Loucy (cell line): ENCODE measurements at regions not wholly inside any gene's neighbourhood (a gene's known extent, or its start where the extent isn't known, plus 50 kb on each side); places are given as distances from the start of the nearest gene placed in this dataset.

ENCODE experiments used
- EZH2phosphoT487 ChIP-seq: fragments of 200-600 bp; IDR thresholded peaks from 2 replicates; pipeline ENCODE4 v1.6.1; 2018; ENCODE audit warnings: antibody characterized with exemption, mild to moderate bottlenecking, moderate library complexity, borderline replicate concordance
- TF ChIP-seq, protein P1 (sequence below): fragments of 200-600 bp; sonication (generic); conservative IDR thresholded peaks from 2 replicates; pipeline ENCODE4 v1.5.1; 2014; ENCODE audit warnings: mild to moderate bottlenecking, antibody characterized with exemption, low read length

DNA sequence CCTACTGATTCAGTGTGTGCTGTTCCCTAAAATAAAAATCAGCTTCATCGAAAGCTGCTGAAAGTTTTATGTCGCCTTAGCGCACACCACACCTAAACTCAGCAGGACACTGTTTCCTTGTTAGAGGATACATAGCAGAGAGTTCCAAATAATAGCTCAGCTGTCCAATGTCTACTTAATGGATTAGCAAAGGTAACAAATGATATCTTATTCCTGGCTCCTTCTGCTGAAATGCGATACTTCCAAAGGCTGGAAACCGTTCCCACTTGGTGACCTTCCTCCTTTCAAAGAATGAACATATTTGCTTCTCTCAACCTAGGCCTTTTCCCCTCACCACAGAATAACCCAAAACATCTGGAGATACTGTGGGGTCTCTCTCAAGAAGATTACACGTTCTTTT is 189.5 kb upstream of the GMDS start:
- TF ChIP-seq, protein P1, sequence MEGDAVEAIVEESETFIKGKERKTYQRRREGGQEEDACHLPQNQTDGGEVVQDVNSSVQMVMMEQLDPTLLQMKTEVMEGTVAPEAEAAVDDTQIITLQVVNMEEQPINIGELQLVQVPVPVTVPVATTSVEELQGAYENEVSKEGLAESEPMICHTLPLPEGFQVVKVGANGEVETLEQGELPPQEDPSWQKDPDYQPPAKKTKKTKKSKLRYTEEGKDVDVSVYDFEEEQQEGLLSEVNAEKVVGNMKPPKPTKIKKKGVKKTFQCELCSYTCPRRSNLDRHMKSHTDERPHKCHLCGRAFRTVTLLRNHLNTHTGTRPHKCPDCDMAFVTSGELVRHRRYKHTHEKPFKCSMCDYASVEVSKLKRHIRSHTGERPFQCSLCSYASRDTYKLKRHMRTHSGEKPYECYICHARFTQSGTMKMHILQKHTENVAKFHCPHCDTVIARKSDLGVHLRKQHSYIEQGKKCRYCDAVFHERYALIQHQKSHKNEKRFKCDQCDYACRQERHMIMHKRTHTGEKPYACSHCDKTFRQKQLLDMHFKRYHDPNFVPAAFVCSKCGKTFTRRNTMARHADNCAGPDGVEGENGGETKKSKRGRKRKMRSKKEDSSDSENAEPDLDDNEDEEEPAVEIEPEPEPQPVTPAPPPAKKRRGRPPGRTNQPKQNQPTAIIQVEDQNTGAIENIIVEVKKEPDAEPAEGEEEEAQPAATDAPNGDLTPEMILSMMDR, result no peak
- no peak for TF ChIP-seq EZH2phosphoT487
